Peyer's patch (tissue), 4 donors: ENCODE measurements at regions not wholly inside any gene's neighbourhood (a gene's known extent, or its start where the extent isn't known, plus 50 kb on each side); places are given as distances from the start of the nearest gene placed in this dataset.

Experiments used
- POLR2A ChIP-seq, 2 donors: fragments of 450-650 bp; IDR thresholded peaks; one replicate each; pipeline ENCODE4 v1.5.1; 2017; ENCODE audit warnings: antibody characterized with exemption in 2 of 2, mild to moderate bottlenecking in 2 of 2, moderate library complexity in 2 of 2
- TF ChIP-seq, protein P1 (sequence below), 6 experiments: fragments of 450-650 bp in 4 of 6; fragments of 200-600 bp in 2 of 6; sonication (generic) in 1 of 6; IDR thresholded peaks; one replicate each; pipeline ENCODE4 v1.5.1; 2017 to 2019; ENCODE audit warnings: antibody characterized with exemption in 6 of 6, mild to moderate bottlenecking in 3 of 6, moderate library complexity in 1 of 6

- TF ChIP-seq POLR2A (IDR thresholded peaks at IDR 0.05): no peak
- TF ChIP-seq, protein P1, sequence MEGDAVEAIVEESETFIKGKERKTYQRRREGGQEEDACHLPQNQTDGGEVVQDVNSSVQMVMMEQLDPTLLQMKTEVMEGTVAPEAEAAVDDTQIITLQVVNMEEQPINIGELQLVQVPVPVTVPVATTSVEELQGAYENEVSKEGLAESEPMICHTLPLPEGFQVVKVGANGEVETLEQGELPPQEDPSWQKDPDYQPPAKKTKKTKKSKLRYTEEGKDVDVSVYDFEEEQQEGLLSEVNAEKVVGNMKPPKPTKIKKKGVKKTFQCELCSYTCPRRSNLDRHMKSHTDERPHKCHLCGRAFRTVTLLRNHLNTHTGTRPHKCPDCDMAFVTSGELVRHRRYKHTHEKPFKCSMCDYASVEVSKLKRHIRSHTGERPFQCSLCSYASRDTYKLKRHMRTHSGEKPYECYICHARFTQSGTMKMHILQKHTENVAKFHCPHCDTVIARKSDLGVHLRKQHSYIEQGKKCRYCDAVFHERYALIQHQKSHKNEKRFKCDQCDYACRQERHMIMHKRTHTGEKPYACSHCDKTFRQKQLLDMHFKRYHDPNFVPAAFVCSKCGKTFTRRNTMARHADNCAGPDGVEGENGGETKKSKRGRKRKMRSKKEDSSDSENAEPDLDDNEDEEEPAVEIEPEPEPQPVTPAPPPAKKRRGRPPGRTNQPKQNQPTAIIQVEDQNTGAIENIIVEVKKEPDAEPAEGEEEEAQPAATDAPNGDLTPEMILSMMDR (IDR thresholded peaks at IDR 0.05): no peak
These were observed 438.2 kb downstream of the EPHA4 start for GRCh38 chr2:221133941-221134340.
